SK-N-SH (cell line): ENCODE measurements at regions not wholly inside any gene's neighbourhood (a gene's known extent, or its start where the extent isn't known, plus 50 kb on each side); places are given as distances from the start of the nearest gene placed in this dataset.

ENCODE experiments used
- CHD2 ChIP-seq: fragments of 150-350 bp; IDR thresholded peaks from 2 replicates; pipeline ENCODE4 v1.6.1; 2018; ENCODE audit warnings: low read length; ENCODE audit not compliant: partially characterized antibody
- TF ChIP-seq, protein P1 (sequence below): IDR thresholded peaks from 2 replicates; pipeline ENCODE4 v1.6.1; 2012; ENCODE audit warnings: mild to moderate bottlenecking, low read depth, low read length, moderate library complexity
- TF ChIP-seq, protein P2 (sequence below): fragments of 200-600 bp; sonication (generic); IDR thresholded peaks from 2 replicates; pipeline ENCODE4 v1.6.1; 2017; ENCODE audit warnings: antibody characterized with exemption, mild to moderate bottlenecking, moderate library complexity

DNA sequence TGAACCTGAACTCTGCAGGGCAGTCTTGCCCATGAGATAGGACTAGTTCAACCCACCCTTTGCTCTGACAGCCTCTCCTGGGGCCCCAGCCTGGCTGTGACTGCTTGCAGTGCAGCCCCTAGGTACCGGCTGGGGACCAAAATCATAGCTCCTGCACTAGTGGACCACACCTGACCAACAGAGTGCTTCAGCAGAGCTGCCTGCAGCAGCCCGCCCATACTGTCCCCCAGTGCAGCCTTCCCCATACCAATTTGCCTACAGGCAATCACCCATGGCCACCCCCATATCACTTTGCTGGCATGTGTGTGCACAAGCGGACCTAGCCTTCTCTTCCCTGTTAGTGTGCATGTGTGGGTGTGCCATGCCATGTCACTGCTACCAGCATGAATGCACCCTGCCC, 347.6 kb upstream of the MPDZ start:
- TF ChIP-seq CHD2: no peak
- TF ChIP-seq, protein P1, sequence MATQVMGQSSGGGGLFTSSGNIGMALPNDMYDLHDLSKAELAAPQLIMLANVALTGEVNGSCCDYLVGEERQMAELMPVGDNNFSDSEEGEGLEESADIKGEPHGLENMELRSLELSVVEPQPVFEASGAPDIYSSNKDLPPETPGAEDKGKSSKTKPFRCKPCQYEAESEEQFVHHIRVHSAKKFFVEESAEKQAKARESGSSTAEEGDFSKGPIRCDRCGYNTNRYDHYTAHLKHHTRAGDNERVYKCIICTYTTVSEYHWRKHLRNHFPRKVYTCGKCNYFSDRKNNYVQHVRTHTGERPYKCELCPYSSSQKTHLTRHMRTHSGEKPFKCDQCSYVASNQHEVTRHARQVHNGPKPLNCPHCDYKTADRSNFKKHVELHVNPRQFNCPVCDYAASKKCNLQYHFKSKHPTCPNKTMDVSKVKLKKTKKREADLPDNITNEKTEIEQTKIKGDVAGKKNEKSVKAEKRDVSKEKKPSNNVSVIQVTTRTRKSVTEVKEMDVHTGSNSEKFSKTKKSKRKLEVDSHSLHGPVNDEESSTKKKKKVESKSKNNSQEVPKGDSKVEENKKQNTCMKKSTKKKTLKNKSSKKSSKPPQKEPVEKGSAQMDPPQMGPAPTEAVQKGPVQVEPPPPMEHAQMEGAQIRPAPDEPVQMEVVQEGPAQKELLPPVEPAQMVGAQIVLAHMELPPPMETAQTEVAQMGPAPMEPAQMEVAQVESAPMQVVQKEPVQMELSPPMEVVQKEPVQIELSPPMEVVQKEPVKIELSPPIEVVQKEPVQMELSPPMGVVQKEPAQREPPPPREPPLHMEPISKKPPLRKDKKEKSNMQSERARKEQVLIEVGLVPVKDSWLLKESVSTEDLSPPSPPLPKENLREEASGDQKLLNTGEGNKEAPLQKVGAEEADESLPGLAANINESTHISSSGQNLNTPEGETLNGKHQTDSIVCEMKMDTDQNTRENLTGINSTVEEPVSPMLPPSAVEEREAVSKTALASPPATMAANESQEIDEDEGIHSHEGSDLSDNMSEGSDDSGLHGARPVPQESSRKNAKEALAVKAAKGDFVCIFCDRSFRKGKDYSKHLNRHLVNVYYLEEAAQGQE: no peak
- TF ChIP-seq, protein P2, sequence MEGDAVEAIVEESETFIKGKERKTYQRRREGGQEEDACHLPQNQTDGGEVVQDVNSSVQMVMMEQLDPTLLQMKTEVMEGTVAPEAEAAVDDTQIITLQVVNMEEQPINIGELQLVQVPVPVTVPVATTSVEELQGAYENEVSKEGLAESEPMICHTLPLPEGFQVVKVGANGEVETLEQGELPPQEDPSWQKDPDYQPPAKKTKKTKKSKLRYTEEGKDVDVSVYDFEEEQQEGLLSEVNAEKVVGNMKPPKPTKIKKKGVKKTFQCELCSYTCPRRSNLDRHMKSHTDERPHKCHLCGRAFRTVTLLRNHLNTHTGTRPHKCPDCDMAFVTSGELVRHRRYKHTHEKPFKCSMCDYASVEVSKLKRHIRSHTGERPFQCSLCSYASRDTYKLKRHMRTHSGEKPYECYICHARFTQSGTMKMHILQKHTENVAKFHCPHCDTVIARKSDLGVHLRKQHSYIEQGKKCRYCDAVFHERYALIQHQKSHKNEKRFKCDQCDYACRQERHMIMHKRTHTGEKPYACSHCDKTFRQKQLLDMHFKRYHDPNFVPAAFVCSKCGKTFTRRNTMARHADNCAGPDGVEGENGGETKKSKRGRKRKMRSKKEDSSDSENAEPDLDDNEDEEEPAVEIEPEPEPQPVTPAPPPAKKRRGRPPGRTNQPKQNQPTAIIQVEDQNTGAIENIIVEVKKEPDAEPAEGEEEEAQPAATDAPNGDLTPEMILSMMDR: no peak
